Transverse colon (tissue), 4 donors: ENCODE measurements at regions not wholly inside any gene's neighbourhood (a gene's known extent, or its start where the extent isn't known, plus 50 kb on each side); places are given as distances from the start of the nearest gene placed in this dataset.
A peak's percentile ranks its signal among the peaks of the same experiment; 100 is the strongest.

Experiments
- DNase-seq: peaks from one replicate; pipeline ENCODE4 v3.0.0-alpha.2; 2019
- H3K27ac ChIP-seq, 4 donors: fragments of 200-600 bp; sonication (generic); 2 replicates each; pipeline ENCODE4 v1.5.1; 2016 to 2018; ENCODE audit warnings: inconsistent platforms in 4 of 4
- H3K27me3 ChIP-seq: fragments of 200-600 bp; sonication (generic); 2 replicates; pipeline ENCODE4 v1.5.1; 2017; ENCODE audit warnings: inconsistent platforms
- H3K36me3 ChIP-seq, 4 donors: fragments of 200-600 bp; sonication (generic); 2 replicates each; pipeline ENCODE4 v1.5.1; 2017 to 2019; ENCODE audit warnings: inconsistent platforms in 4 of 4
- H3K4me1 ChIP-seq, 4 donors: fragments of 200-600 bp; sonication (generic); 2 replicates each; pipeline ENCODE4 v1.5.1; 2017 to 2020; ENCODE audit warnings: inconsistent platforms in 4 of 4
- H3K4me3 ChIP-seq, 4 donors: fragments of 200-600 bp; sonication (generic); 1 replicate in 1 of 4; 2 replicates in 3 of 4; pipeline versions ENCODE4 v1.5.1 to v1.6.1; 2017 to 2019; ENCODE audit warnings: inconsistent platforms in 4 of 4
- H3K9me3 ChIP-seq, 2 donors: fragments of 200-600 bp; sonication (generic); 2 replicates each; pipeline ENCODE4 v1.5.1; 2017 to 2019; ENCODE audit warnings: inconsistent platforms in 2 of 2
- EP300 ChIP-seq: sonication (generic); formaldehyde crosslinking; IDR thresholded peaks from one replicate; pipeline ENCODE4 v1.6.1; 2017; ENCODE audit warnings: antibody characterized with exemption, low read depth
- POLR2A ChIP-seq: fragments of 450-650 bp; IDR thresholded peaks from one replicate; pipeline ENCODE4 v1.6.1; 2016; ENCODE audit warnings: antibody characterized with exemption, mild to moderate bottlenecking, moderate library complexity
- POLR2AphosphoS5 ChIP-seq, 3 donors: sonication (generic); formaldehyde crosslinking; IDR thresholded peaks; one replicate each; pipeline ENCODE4 v1.6.1; 2016; ENCODE audit warnings: antibody characterized with exemption in 3 of 3
- WGBS, 2 donors: methylation state at CpG; one replicate each; pipeline ENCODE4 v1.1.5; 2018; ENCODE audit warnings: low coverage in 1 of 2; 5-methylcytosine and 5-hydroxymethylcytosine counted together
- in situ Hi-C, 4 donors: fragments of 200-750 bp; cut with MboI; loops; one replicate each; pipeline versions ENCODE4 v1.15.0 to v1.15.1; 2017; ENCODE audit warnings: low sequenced_read_pairs in 3 of 4, low pct_ligation_motif_present in 1 of 4, low pct_unique_long_range_greater_than_20kb in 1 of 4
- intact Hi-C: fragments of 100-400 bp; cut with DNase I; formaldehyde crosslinking; loops from one replicate; pipeline ENCODE4 v1.15.1; 2023; ENCODE audit warnings: low total_unique reads
- TF ChIP-seq, protein P1 (sequence below), 5 experiments: fragments of 200-600 bp in 3 of 5; fragments of 450-650 bp in 2 of 5; sonication (generic) in 3 of 5; IDR thresholded peaks; 1 replicate in 2 of 5; 2 replicates in 3 of 5; pipeline ENCODE4 v1.5.1; 2016 to 2017; ENCODE audit warnings: antibody characterized with exemption in 5 of 5, inconsistent platforms in 3 of 5, mild to moderate bottlenecking in 2 of 5, moderate library complexity in 1 of 5

DNA sequence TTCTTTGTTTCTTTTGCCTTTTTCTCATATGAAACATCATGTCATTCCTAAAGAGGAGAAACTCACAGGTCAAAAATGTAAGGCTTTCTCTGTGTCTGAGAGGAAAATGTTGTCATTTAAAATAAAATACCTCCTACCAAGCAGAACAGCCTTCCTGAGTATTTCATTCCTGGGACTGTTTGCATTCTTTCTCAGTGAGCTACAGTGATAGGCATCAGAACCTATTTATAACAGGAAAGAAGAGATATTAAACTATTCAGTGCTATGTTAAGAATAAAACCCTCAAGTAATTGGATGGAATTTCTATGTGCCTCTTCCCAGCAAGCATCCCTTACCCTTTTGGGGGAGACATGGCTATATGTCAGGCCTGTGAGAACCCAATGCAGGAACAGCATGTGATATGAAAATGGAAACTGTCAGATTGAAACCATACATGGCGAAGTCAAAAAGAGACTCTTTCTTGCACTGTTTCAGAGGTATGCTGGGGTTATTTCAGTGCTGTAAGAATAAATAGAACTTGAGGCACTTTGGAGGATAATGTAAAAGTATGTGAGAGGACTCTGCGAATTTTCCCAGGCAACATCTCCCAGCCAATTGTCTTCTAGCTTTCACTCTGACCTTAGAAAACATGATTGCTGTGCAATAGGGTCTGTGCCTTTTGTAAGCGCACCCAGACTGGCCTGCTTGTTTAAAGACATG is 133.8 kb upstream of the CCN2 start:
- no peak for TF ChIP-seq EP300
- Histone ChIP-seq H3K36me3 (no peaks in the 10 kb centered on the region), H3K4me1 (peaks cover 0 to 3% (median 0%) of the 10 kb centered on the region in 4 donors), H3K9me3 (no peaks in the 10 kb centered on the region), H3K27ac (peak overlapping the region; percentile 61 to 76 (median 68)), H3K4me3 (no peak overlapping the region), H3K27me3 (no peaks in the 10 kb centered on the region)
- WGBS, 2 donors, result 59 to 72% methylated on average over 2 to 3 of the region's 3 CpGs
- no peak for DNase-seq
- intact Hi-C loops (no loop called here), in situ Hi-C loops (no loop called here)

- no peaks in the 10 kb centered on the region for H3K27me3 ChIP-seq
- peaks cover 0 to 3% (median 0%) of the 10 kb centered on the region in 4 donors for H3K4me1 ChIP-seq
- TF ChIP-seq POLR2A (no peak), POLR2AphosphoS5 (IDR thresholded peaks at IDR 0.05) (no peak), EP300 (no peak)
- TF ChIP-seq, protein P1, sequence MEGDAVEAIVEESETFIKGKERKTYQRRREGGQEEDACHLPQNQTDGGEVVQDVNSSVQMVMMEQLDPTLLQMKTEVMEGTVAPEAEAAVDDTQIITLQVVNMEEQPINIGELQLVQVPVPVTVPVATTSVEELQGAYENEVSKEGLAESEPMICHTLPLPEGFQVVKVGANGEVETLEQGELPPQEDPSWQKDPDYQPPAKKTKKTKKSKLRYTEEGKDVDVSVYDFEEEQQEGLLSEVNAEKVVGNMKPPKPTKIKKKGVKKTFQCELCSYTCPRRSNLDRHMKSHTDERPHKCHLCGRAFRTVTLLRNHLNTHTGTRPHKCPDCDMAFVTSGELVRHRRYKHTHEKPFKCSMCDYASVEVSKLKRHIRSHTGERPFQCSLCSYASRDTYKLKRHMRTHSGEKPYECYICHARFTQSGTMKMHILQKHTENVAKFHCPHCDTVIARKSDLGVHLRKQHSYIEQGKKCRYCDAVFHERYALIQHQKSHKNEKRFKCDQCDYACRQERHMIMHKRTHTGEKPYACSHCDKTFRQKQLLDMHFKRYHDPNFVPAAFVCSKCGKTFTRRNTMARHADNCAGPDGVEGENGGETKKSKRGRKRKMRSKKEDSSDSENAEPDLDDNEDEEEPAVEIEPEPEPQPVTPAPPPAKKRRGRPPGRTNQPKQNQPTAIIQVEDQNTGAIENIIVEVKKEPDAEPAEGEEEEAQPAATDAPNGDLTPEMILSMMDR (IDR thresholded peaks at IDR 0.05), result no peak
- intact Hi-C loops, result no loop called here
- no peaks in the 10 kb centered on the region for H3K9me3 ChIP-seq
- WGBS, 2 donors, result 73 to 86% methylated on average over 2 of the region's 2 CpGs
- H3K4me3 ChIP-seq, result no peak overlapping the region
- no peaks in the 10 kb centered on the region for H3K36me3 ChIP-seq
- no peak for DNase-seq
- no peak overlapping the region for H3K27ac ChIP-seq
- in situ Hi-C loops, result no loop called here
Measured at GRCh38 chr6:132082421-132082820, 131.2 kb upstream of the CCN2 start.

GRCh38 chr6:132081338-132081737 is 130.2 kb upstream of the CCN2 start:
- intact Hi-C loops (no loop called here), in situ Hi-C loops (no loop called here)
- Histone ChIP-seq H3K9me3 (no peaks in the 10 kb centered on the region), H3K27ac (no peak overlapping the region), H3K4me1 (peaks cover 0 to 3% (median 0%) of the 10 kb centered on the region in 4 donors), H3K27me3 (no peaks in the 10 kb centered on the region), H3K4me3 (no peak overlapping the region), H3K36me3 (no peaks in the 10 kb centered on the region)
- no peak for DNase-seq
- WGBS, 2 donors, result 58 to 83% methylated on average over 1 of the region's 1 CpG
- TF ChIP-seq, protein P1 (IDR thresholded peaks at IDR 0.05), result no peak
- TF ChIP-seq EP300 (no peak), POLR2AphosphoS5 (IDR thresholded peaks at IDR 0.05) (no peak), POLR2A (no peak)

DNA sequence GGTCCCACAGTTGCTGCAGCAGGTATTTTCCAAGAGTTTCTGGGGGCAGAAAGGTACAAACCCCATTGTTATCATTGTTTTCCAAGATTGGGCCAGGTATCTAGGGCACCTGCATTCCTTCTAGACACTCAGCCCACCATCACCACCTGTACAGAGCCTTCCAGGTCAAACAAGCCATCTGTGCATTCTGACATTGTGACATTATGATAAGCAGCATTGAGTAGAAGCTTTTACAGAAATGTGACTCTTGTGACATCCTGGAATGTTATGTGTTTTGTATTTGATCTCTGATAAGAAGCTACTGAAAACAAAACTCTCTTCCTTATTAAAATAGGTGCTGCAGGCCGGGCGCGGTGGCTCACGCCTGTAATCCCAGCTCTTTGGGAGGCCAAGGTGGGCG is 128.1 kb upstream of the CCN2 start:
- H3K27ac ChIP-seq, result no peak overlapping the region
- no peaks in the 10 kb centered on the region for H3K36me3 ChIP-seq
- no peak for DNase-seq
- in situ Hi-C loops, result no loop called here
- H3K27me3 ChIP-seq, result no peaks in the 10 kb centered on the region
- intact Hi-C loops, result no loop called here
- no peak overlapping the region for H3K4me3 ChIP-seq
- WGBS, 2 donors, result 95 to 98% methylated on average over 5 of the region's 5 CpGs
- no peaks in the 10 kb centered on the region for H3K4me1 ChIP-seq
- H3K9me3 ChIP-seq, result no peaks in the 10 kb centered on the region
- no peak for TF ChIP-seq POLR2AphosphoS5 (IDR thresholded peaks at IDR 0.05)

DNA sequence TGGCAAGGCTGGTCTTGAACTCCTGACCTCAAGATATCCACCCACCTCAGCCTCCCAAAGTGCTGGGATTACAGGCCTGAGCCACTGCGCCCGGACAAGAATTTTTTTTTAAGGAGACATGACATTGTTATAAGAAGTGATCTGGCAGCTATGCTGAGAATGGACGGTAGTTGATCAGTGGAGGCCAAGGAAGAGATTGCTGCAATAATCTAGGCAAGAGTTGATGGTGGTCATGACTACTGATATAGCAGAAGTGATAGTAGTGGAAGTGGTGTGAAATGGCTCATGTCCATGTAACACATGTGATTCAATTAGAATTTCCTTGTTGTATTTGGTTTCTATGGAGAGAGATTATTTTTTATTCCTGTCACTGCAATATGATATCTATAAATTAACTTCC is 125.3 kb upstream of the CCN2 start:
- Histone ChIP-seq H3K27me3 (no peaks in the 10 kb centered on the region), H3K27ac (no peak overlapping the region), H3K4me3 (no peak overlapping the region), H3K36me3 (no peaks in the 10 kb centered on the region), H3K4me1 (no peaks in the 10 kb centered on the region), H3K9me3 (no peaks in the 10 kb centered on the region)
- WGBS, 2 donors, result 93% methylated on average over 3 of the region's 3 CpGs; no CpG with 5 or more reads in 1 of the 2 donors
- TF ChIP-seq POLR2AphosphoS5 (IDR thresholded peaks at IDR 0.05), result no peak
- TF ChIP-seq POLR2A, result no peak
- no peak for TF ChIP-seq EP300
- TF ChIP-seq, protein P1 (IDR thresholded peaks at IDR 0.05), result no peak
- DNase-seq, result no peak
- intact Hi-C loops, result no loop called here
- in situ Hi-C loops, result no loop called here
